ENCODE measurements at regions not wholly inside any gene's neighbourhood (a gene's known extent, or its start where the extent isn't known, plus 50 kb on each side); places are given as distances from the start of the nearest gene placed in this dataset.
A peak's percentile ranks its signal among the peaks of the same experiment; 100 is the strongest.
"Not testable (repeated sequence)": the region's sequence is repeated elsewhere in the genome, so short reads cannot be mapped to it uniquely, and the experiment has no call there.

GRCh38 chr14:37780731-37781130 lies 185.3 kb downstream of the TTC6 start:
- H3K4me3 ChIP-seq (ENCODE audit: low read depth, low read length); H3K27ac ChIP-seq (ENCODE audit: extremely low read depth, low read depth, low read length); POLR2A ChIA-PET; H3K9me3 ChIP-seq (ENCODE audit: control insufficient read depth, insufficient read depth, low read depth, low read length); H3K36me3 ChIP-seq (ENCODE audit: control insufficient read depth in 2 of 2, insufficient read depth in 1 of 2, low read length in 2 of 2); H3K4me1 ChIP-seq (ENCODE audit: control insufficient read depth, insufficient read depth, low read length); CTCF ChIA-PET: not testable (repeated sequence)
- 0 out of 2 replicates have a peak, but pooled peaks have one; percentile 33 for TF ChIP-seq ZNF146 (tag by site-specific recombination; IDR thresholded peaks at IDR 0.05)

- H3K27ac ChIP-seq (ENCODE audit: extremely low read depth, low read depth, low read length); POLR2A ChIA-PET; H3K4me1 ChIP-seq (ENCODE audit: control insufficient read depth, insufficient read depth, low read length); H3K9me3 ChIP-seq (ENCODE audit: control insufficient read depth, insufficient read depth, low read depth, low read length); CTCF ChIA-PET; H3K36me3 ChIP-seq (ENCODE audit: control insufficient read depth in 2 of 2, insufficient read depth in 1 of 2, low read length in 2 of 2); H3K4me3 ChIP-seq (ENCODE audit: low read depth, low read length): not testable (repeated sequence)
Measured at GRCh38 chr14:37784203-37784826, 188.9 kb downstream of the TTC6 start.

- H3K9me3 ChIP-seq (ENCODE audit: control insufficient read depth, insufficient read depth, low read depth, low read length); H3K36me3 ChIP-seq (ENCODE audit: control insufficient read depth in 2 of 2, insufficient read depth in 1 of 2, low read length in 2 of 2); H3K27ac ChIP-seq (ENCODE audit: extremely low read depth, low read depth, low read length); POLR2A ChIA-PET; H3K4me3 ChIP-seq (ENCODE audit: low read depth, low read length); CTCF ChIA-PET; H3K4me1 ChIP-seq (ENCODE audit: control insufficient read depth, insufficient read depth, low read length): not testable (repeated sequence)
Measured at GRCh38 chr14:37784827-37785223, 189.4 kb downstream of the TTC6 start.

GRCh38 chr14:37785298-37785697 lies 189.9 kb downstream of the TTC6 start:
- H3K4me3 ChIP-seq (ENCODE audit: low read depth, low read length); POLR2A ChIA-PET; H3K36me3 ChIP-seq (ENCODE audit: control insufficient read depth in 2 of 2, insufficient read depth in 1 of 2, low read length in 2 of 2); H3K4me1 ChIP-seq (ENCODE audit: control insufficient read depth, insufficient read depth, low read length); H3K27ac ChIP-seq (ENCODE audit: extremely low read depth, low read depth, low read length); H3K9me3 ChIP-seq (ENCODE audit: control insufficient read depth, insufficient read depth, low read depth, low read length): not testable (repeated sequence)
- CTCF ChIA-PET, result interaction anchor here (0.6 kb wide), 1 partner anchor 216 kb away, joined by 3 read pairs; no protein-coding TSS in a partner anchor

GRCh38 chr14:37786114-37786625 lies 190.7 kb downstream of the TTC6 start:
- H3K4me3 ChIP-seq (ENCODE audit: low read depth, low read length); H3K36me3 ChIP-seq (ENCODE audit: control insufficient read depth in 2 of 2, insufficient read depth in 1 of 2, low read length in 2 of 2); H3K27ac ChIP-seq (ENCODE audit: extremely low read depth, low read depth, low read length); H3K9me3 ChIP-seq (ENCODE audit: control insufficient read depth, insufficient read depth, low read depth, low read length); H3K4me1 ChIP-seq (ENCODE audit: control insufficient read depth, insufficient read depth, low read length); POLR2A ChIA-PET: not testable (repeated sequence)
- CTCF ChIA-PET, result interaction anchor here (0.6 kb wide), 1 partner anchor 36 kb away, joined by 3 read pairs; no protein-coding TSS in a partner anchor
- 0 out of 2 replicates have a peak, but pooled peaks have one; percentile 11 for TF ChIP-seq KLF1 (tag by site-specific recombination; IDR thresholded peaks at IDR 0.05)

GRCh38 chr14:37787879-37788494 lies 192.6 kb downstream of the TTC6 start:
- H3K4me1 ChIP-seq (ENCODE audit: control insufficient read depth, insufficient read depth, low read length), result no peaks in the 10 kb centered on the region
- no peak overlapping the region for H3K4me3 ChIP-seq (ENCODE audit: low read depth, low read length)
- no peak overlapping the region for H3K27ac ChIP-seq (ENCODE audit: extremely low read depth, low read depth, low read length)
- no peaks in the 10 kb centered on the region for H3K9me3 ChIP-seq (ENCODE audit: control insufficient read depth, insufficient read depth, low read depth, low read length)
- POLR2A ChIA-PET, result no interaction called here
- H3K36me3 ChIP-seq (ENCODE audit: control insufficient read depth in 2 of 2, insufficient read depth in 1 of 2, low read length in 2 of 2), result no peaks in the 10 kb centered on the region
- TF ChIP-seq ZNF292 (tag by site-specific recombination; IDR thresholded peaks at IDR 0.05; ENCODE audit: borderline replicate concordance, low read depth) (no peak), EGR2 (tag by site-specific recombination; IDR thresholded peaks at IDR 0.05; ENCODE audit: low read depth) (no peak), ZBTB20 (tag by site-specific recombination; IDR thresholded peaks at IDR 0.05) (no peak), ZNF157 (tag by site-specific recombination; IDR thresholded peaks at IDR 0.05) (no peak), ZNF155 (tag by site-specific recombination; IDR thresholded peaks at IDR 0.05) (no peak), ZNF350 (tag by site-specific recombination; IDR thresholded peaks at IDR 0.05) (no peak), ZNF23 (tag by site-specific recombination; IDR thresholded peaks at IDR 0.05; ENCODE audit: borderline replicate concordance) (no peak), ZNF174 (tag by site-specific recombination; IDR thresholded peaks at IDR 0.05) (no peak), OVOL3 (tag by site-specific recombination; IDR thresholded peaks at IDR 0.05) (no peak), SP7 (tag by site-specific recombination; IDR thresholded peaks at IDR 0.05) (no peak), ZNF221 (tag by site-specific recombination; IDR thresholded peaks at IDR 0.05; ENCODE audit: borderline replicate concordance) (no peak), ZNF10 (tag by site-specific recombination; IDR thresholded peaks at IDR 0.05) (no peak)
- CTCF ChIA-PET, result interaction anchor here (0.6 kb wide), 1 partner anchor 73 kb away, joined by 4 read pairs; no protein-coding TSS in a partner anchor
